ENCODE measurements at regions not wholly inside any gene's neighbourhood (a gene's known extent, or its start where the extent isn't known, plus 50 kb on each side); places are given as distances from the start of the nearest gene placed in this dataset.
"Not testable (repeated sequence)": the region's sequence is repeated elsewhere in the genome, so short reads cannot be mapped to it uniquely, and the experiment has no call there.

DNA sequence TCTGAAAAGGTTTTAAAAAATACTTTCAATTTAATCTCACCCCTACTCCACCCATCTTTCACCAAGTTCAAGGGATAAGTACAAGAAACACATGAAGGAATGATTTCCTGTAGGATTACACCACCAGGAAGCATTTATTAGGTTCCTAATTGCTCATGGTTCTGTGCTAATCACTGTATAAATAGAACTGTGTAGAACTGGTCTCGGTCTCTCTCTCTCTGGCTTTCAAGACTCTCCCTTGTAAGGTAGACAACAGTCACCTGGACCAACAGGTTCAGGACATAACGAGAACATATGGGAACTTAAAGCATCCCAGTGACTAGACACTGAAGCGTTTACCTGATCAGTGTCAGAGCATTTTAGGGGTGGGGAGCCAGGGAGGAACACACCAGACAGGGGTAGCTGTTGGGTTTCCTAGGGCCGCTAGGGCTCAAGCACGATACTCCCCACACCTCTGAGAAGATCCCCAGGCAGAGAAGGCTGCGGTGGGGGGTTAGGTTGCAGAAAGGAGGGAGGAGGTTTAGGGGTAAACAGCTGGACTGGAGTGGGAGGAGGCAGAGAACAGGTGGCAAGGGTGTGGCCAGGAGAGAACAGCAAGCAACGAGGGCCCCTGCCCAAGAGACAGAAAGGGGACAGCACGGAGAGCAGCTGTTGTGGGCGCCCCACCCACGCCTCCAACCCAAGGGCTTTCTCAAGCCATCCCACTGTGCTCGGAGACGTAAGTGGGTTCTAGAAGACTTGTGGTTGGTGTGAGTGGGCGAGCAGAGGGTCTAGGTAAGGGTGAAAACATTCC, 52.5 kb upstream of the USP6NL start:
- H3K27me3 ChIP-seq (ENCODE audit: control insufficient read depth, low read length), result no peaks in the 10 kb centered on the region
- TF ChIP-seq CTCF (IDR thresholded peaks at IDR 0.05; ENCODE audit: low read depth, low read length, poor library complexity, severe bottlenecking), result peak; percentile 44
- no peak for TF ChIP-seq EZH2phosphoT487 (IDR thresholded peaks at IDR 0.05; ENCODE audit: borderline replicate concordance, low read length)
- peaks cover 42% of the 10 kb centered on the region for H3F3A ChIP-seq (ENCODE audit: control insufficient read depth, insufficient read depth)
- peaks cover 3% of the 10 kb centered on the region; the same call in 1 of the 2 replicates for H3K79me2 ChIP-seq (ENCODE audit: control insufficient read depth, low read length)
- peak overlapping the region; percentile 99 for H3K27ac ChIP-seq (ENCODE audit: low read depth, low read length)
- peak overlapping the region; percentile 67 for H3K4me3 ChIP-seq (ENCODE audit: low read length)
- H3K4me2 ChIP-seq (ENCODE audit: low read length), result peak overlapping the region; percentile 94
- H3K9me3 ChIP-seq (ENCODE audit: control insufficient read depth, insufficient read depth, low read length), result peaks cover 8% of the 10 kb centered on the region; the same call in 1 of the 2 replicates
- no peaks in the 10 kb centered on the region for H4K20me1 ChIP-seq (ENCODE audit: control insufficient read depth, insufficient read depth, low read depth, low read length)
- H3K9me2 ChIP-seq (replicated peaks; ENCODE audit: control insufficient read depth, low read length), result no peaks in the 10 kb centered on the region
- H3K4me1 ChIP-seq (ENCODE audit: control insufficient read depth, low read length), result peaks cover 90% of the 10 kb centered on the region
- 0 out of 2 replicates have a peak, but pooled peaks cover 3% of the 10 kb centered on the region for H3K36me3 ChIP-seq (ENCODE audit: control insufficient read depth, low read length)

DNA sequence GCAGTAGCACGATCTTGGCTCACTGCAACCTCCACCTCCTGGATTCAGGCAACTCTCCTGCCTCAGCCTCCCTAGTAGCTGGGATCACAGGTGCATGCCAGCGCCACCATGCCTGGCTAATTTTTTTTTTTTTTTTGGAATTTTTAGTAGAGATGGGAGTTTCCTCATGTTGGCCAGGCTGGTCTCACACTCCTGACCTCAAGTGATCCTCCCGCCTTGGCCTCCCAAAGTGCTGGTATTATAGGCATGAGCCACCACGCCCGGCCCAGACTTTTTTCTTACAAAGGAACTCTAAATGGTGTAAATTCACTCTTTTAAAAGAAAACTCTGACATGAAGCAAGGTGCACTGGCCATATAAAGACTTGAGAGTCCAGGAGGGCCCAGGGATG, 51.7 kb upstream of the USP6NL start:
- H3K27me3 ChIP-seq (ENCODE audit: control insufficient read depth, low read length); H4K20me1 ChIP-seq (ENCODE audit: control insufficient read depth, insufficient read depth, low read depth, low read length); H3K9me2 ChIP-seq (replicated peaks; ENCODE audit: control insufficient read depth, low read length); H3K79me2 ChIP-seq (ENCODE audit: control insufficient read depth, low read length); H3K36me3 ChIP-seq (ENCODE audit: control insufficient read depth, low read length); H3K9me3 ChIP-seq (ENCODE audit: control insufficient read depth, insufficient read depth, low read length): not testable (repeated sequence)
- peak overlapping the region; percentile 67 for H3K4me3 ChIP-seq (ENCODE audit: low read length)
- peak overlapping the region; percentile 94 for H3K4me2 ChIP-seq (ENCODE audit: low read length)
- peaks cover 89% of the 10 kb centered on the region for H3K4me1 ChIP-seq (ENCODE audit: control insufficient read depth, low read length)
- peak overlapping the region; percentile 99 for H3K27ac ChIP-seq (ENCODE audit: low read depth, low read length)
- H3F3A ChIP-seq (ENCODE audit: control insufficient read depth, insufficient read depth), result peaks cover 41% of the 10 kb centered on the region

DNA sequence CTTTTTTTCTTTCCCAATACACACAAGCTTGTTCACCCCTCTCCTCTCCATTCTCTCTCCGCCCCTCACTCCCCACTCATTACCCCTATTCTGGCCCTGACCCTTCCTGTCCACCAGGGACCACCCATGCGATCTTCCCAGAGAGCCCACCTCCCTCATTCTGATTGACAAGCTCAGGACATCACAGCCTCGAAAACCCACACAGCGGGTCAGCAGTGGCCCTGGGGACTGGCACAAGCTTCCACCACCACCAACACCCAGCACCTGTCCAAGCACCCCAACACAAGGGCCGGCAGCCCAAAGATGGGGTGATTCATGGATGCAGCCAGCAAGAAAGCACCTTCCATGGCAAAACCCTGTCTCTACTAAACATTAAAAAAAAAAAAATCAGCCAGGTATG, 50.0 kb upstream of the USP6NL start:
- H3K4me2 ChIP-seq (ENCODE audit: low read length), result peak overlapping the region; percentile 94
- H3K79me2 ChIP-seq (ENCODE audit: control insufficient read depth, low read length), result peaks cover 3% of the 10 kb centered on the region; the same call in 1 of the 2 replicates
- no peaks in the 10 kb centered on the region for H3K9me2 ChIP-seq (replicated peaks; ENCODE audit: control insufficient read depth, low read length)
- no peaks in the 10 kb centered on the region for H4K20me1 ChIP-seq (ENCODE audit: control insufficient read depth, insufficient read depth, low read depth, low read length)
- peaks cover 7% of the 10 kb centered on the region; the same call in 1 of the 2 replicates for H3K9me3 ChIP-seq (ENCODE audit: control insufficient read depth, insufficient read depth, low read length)
- H3K4me3 ChIP-seq (ENCODE audit: low read length), result peak overlapping the region; percentile 51
- TF ChIP-seq EZH2phosphoT487 (IDR thresholded peaks at IDR 0.05; ENCODE audit: borderline replicate concordance, low read length) (no peak), CTCF (IDR thresholded peaks at IDR 0.05; ENCODE audit: low read depth, low read length, poor library complexity, severe bottlenecking) (no peak)
- 0 out of 2 replicates have a peak, but pooled peaks cover 3% of the 10 kb centered on the region for H3K36me3 ChIP-seq (ENCODE audit: control insufficient read depth, low read length)
- no peaks in the 10 kb centered on the region for H3K27me3 ChIP-seq (ENCODE audit: control insufficient read depth, low read length)
- H3K27ac ChIP-seq (ENCODE audit: low read depth, low read length), result peak overlapping the region; percentile 99
- peaks cover 77% of the 10 kb centered on the region for H3K4me1 ChIP-seq (ENCODE audit: control insufficient read depth, low read length)
- peaks cover 27% of the 10 kb centered on the region for H3F3A ChIP-seq (ENCODE audit: control insufficient read depth, insufficient read depth)
